GM12878 (cell line): ENCODE measurements at regions not wholly inside any gene's neighbourhood (a gene's known extent, or its start where the extent isn't known, plus 50 kb on each side); places are given as distances from the start of the nearest gene placed in this dataset.

ENCODE experiments used
- ATAC-seq: fragments of 200-7000 bp; cut with Tn5 transposase; 3 replicates; pipeline ENCODE4 v1.9.1; 2020; ENCODE audit warnings: mild to moderate bottlenecking, moderate library complexity
- BruUV-seq: library from RNA; stranded (reverse); fragments of 400-500 nt; replicated peaks from 2 replicates; lab custom pipeline; 2021; lab: Mats Ljungman, UMichigan
- CTCF ChIA-PET: fragments of 300-600 bp; sonication (Branson Sonifier 250); formaldehyde crosslinking; extraction: SDS; loops from one replicate; lab custom pipeline; 2021; ENCODE audit warnings: inconsistent platforms; lab: Yijun Ruan, JAX
- POLR2A ChIA-PET: fragments of 350-600 bp; formaldehyde crosslinking; extraction: SDS; loops from one replicate; lab custom pipeline; 2021; ENCODE audit warnings: inconsistent platforms; lab: Charles Lee
- RAD21 ChIA-PET: fragments of 300-600 bp; sonication (Branson Sonifier 250); formaldehyde crosslinking; loops from one replicate; lab custom pipeline; 2023; ENCODE audit warnings: antibody characterized with exemption; ENCODE audit not compliant: unreplicated experiment; lab: Charles Lee
- SMC1A ChIA-PET: fragments of 300-600 bp; sonication (Branson Sonifier 250); formaldehyde crosslinking; loops from one replicate; lab custom pipeline; 2023; ENCODE audit not compliant: unreplicated experiment, uncharacterized antibody; lab: Charles Lee
- DNase-seq: peaks from one replicate; pipeline ENCODE4 v3.0.0-alpha.2; 2011; ENCODE audit warnings: low read depth, low spot score
- FAIRE-seq: peaks from 3 replicates; lab custom pipeline; 2011; peaks lifted over from hg19 to GRCh38; lab: Jason Lieb, UNC
- H2AFZ ChIP-seq: 2 replicates; pipeline ENCODE4 v1.6.0; 2011; ENCODE audit warnings: low read depth, low read length, control low read depth; ENCODE audit not compliant: control insufficient read depth
- H3K27ac ChIP-seq: 2 replicates; pipeline ENCODE4 v1.5.1; 2011; ENCODE audit warnings: control low read depth; ENCODE audit not compliant: control insufficient read depth, insufficient read depth
- H3K27me3 ChIP-seq, 2 experiments: replicated peaks in 1 of 2; 2 replicates each; pipeline versions ENCODE4 v1.6.0 to v1.6.1; 2011; ENCODE audit warnings: low read length in 1 of 2; ENCODE audit not compliant: control insufficient read depth in 2 of 2, insufficient read depth in 2 of 2
- H3K36me3 ChIP-seq, 2 experiments: 2 replicates each; pipeline ENCODE4 v1.5.1; 2011; ENCODE audit warnings: low read length in 1 of 2; ENCODE audit not compliant: control insufficient read depth in 2 of 2, insufficient read depth in 2 of 2
- H3K4me1 ChIP-seq: 2 replicates; pipeline ENCODE4 v1.6.1; 2011; ENCODE audit warnings: mild to moderate bottlenecking, low read length, moderate library complexity, mixed read lengths; ENCODE audit not compliant: control insufficient read depth, insufficient read depth
- H3K4me2 ChIP-seq: 2 replicates; pipeline ENCODE4 v1.6.0; 2011; ENCODE audit warnings: control low read depth; ENCODE audit not compliant: control insufficient read depth, insufficient read depth
- H3K4me3 ChIP-seq: fragments of 200-600 bp; sonication (generic); 2 replicates; pipeline ENCODE4 v1.5.1; 2016
- H3K79me2 ChIP-seq: 2 replicates; pipeline ENCODE4 v1.6.0; 2011; ENCODE audit warnings: low read length; ENCODE audit not compliant: control insufficient read depth, insufficient read depth
- H3K9ac ChIP-seq: 2 replicates; pipeline ENCODE4 v1.8.0; 2011; ENCODE audit warnings: low read length, control low read depth, mixed read lengths; ENCODE audit not compliant: control insufficient read depth, insufficient read depth
- H3K9me3 ChIP-seq: replicated peaks from 3 replicates; pipeline ENCODE4 v1.5.1; 2011; ENCODE audit warnings: mild to moderate bottlenecking, low read length; ENCODE audit not compliant: control insufficient read depth, insufficient read depth
- H4K20me1 ChIP-seq: 2 replicates; pipeline ENCODE4 v1.6.0; 2011; ENCODE audit not compliant: control insufficient read depth, insufficient read depth
- CBX3 ChIP-seq: fragments of 200-600 bp; sonication (generic); IDR thresholded peaks from 2 replicates; pipeline ENCODE4 v1.6.1; 2016; ENCODE audit warnings: low read depth, borderline replicate concordance
- CREM ChIP-seq: IDR thresholded peaks from 2 replicates; pipeline ENCODE4 v1.6.1; 2014; ENCODE audit warnings: antibody characterized with exemption, low read depth
- CTCF ChIP-seq, 3 experiments: IDR thresholded peaks in 2 of 3; conservative IDR thresholded peaks in 1 of 3; 2 replicates each; pipeline ENCODE4 v1.5.1; 2011; ENCODE audit warnings: low read depth in 3 of 3, low read length in 3 of 3, mild to moderate bottlenecking in 3 of 3, control low read depth in 2 of 3, moderate library complexity in 2 of 3, inconsistent platforms in 1 of 3, mixed read lengths in 1 of 3; ENCODE audit not compliant: control insufficient read depth in 2 of 3, insufficient read depth in 1 of 3; ENCODE audit errors: extremely low read depth in 1 of 3
- ESRRA ChIP-seq: IDR thresholded peaks from 2 replicates; pipeline ENCODE4 v1.6.1; 2012; ENCODE audit warnings: mild to moderate bottlenecking, low read length, improper control_type of control experiment
- FOS ChIP-seq: IDR thresholded peaks from 3 replicates; pipeline ENCODE4 v1.6.1; 2011; ENCODE audit warnings: borderline replicate concordance; ENCODE audit not compliant: insufficient read length; ENCODE audit errors: extremely low read depth
- GABPA ChIP-seq: IDR thresholded peaks from 2 replicates; pipeline ENCODE4 v1.6.1; 2014; ENCODE audit warnings: antibody characterized with exemption, low read depth, mild to moderate bottlenecking, inconsistent platforms
- IRF4 ChIP-seq: IDR thresholded peaks from 2 replicates; pipeline ENCODE4 v1.6.1; 2011; ENCODE audit warnings: low read depth, low read length
- KDM1A ChIP-seq: fragments of 200-600 bp; sonication (generic); IDR thresholded peaks from 2 replicates; pipeline ENCODE4 v1.6.1; 2016; ENCODE audit warnings: borderline replicate concordance
- KLF5 ChIP-seq: fragments of 450-650 bp; IDR thresholded peaks from 2 replicates; pipeline ENCODE4 v1.6.1; 2014; ENCODE audit warnings: mild to moderate bottlenecking; ENCODE audit not compliant: partially characterized antibody
- LARP7 ChIP-seq: fragments of 450-650 bp; IDR thresholded peaks from 2 replicates; pipeline ENCODE4 v1.6.1; 2017; ENCODE audit warnings: mild to moderate bottlenecking
- MXI1 ChIP-seq: fragments of 150-350 bp; IDR thresholded peaks from 2 replicates; pipeline ENCODE4 v1.6.1; 2011; ENCODE audit warnings: low read depth, mild to moderate bottlenecking, inconsistent platforms, low read length, improper control_type of control experiment
- POLR2AphosphoS5 ChIP-seq: IDR thresholded peaks from 2 replicates; pipeline ENCODE4 v1.6.1; 2011; ENCODE audit warnings: mild to moderate bottlenecking, low read length, inconsistent platforms
- SMC3 ChIP-seq: IDR thresholded peaks from 2 replicates; pipeline ENCODE4 v1.6.1; 2011; ENCODE audit warnings: low read length, improper control_type of control experiment, borderline replicate concordance
- SPI1 ChIP-seq: IDR thresholded peaks from 2 replicates; pipeline ENCODE4 v1.6.1; 2011; ENCODE audit warnings: low read depth, mild to moderate bottlenecking, low read length, moderate library complexity, borderline replicate concordance; ENCODE audit not compliant: insufficient read depth
- SUPT20H ChIP-seq: IDR thresholded peaks from 2 replicates; pipeline ENCODE4 v1.6.1; 2011; ENCODE audit warnings: low read depth, mild to moderate bottlenecking, low read length, moderate library complexity, borderline replicate concordance; ENCODE audit not compliant: control insufficient read depth
- TARDBP ChIP-seq: IDR thresholded peaks from 2 replicates; pipeline ENCODE4 v1.6.1; 2016; ENCODE audit warnings: borderline replicate concordance
- TCF12 ChIP-seq: IDR thresholded peaks from 2 replicates; pipeline ENCODE4 v1.6.1; 2011; ENCODE audit warnings: low read depth, mild to moderate bottlenecking, low read length
- WGBS: methylation state at CpG from one replicate; pipeline ENCODE4 v1.1.6; 2016; ENCODE audit warnings: low lambda C conversion rate; ENCODE audit not compliant: insufficient replicate concordance, insufficient coverage; ENCODE audit errors: missing lambda C conversion rate; 5-methylcytosine and 5-hydroxymethylcytosine counted together
- in situ Hi-C: fragments of 300-500 bp; cut with MboI; formaldehyde crosslinking; loops from 9 replicates; pipeline ENCODE4 v1.14.3; 2018; ENCODE audit warnings: mixed read lengths
- intact Hi-C: fragments of 100-400 bp; cut with micrococcal nuclease; formaldehyde crosslinking; loops from one replicate; pipeline ENCODE4 v1.14.2; 2022; ENCODE audit not compliant: unreplicated experiment

DNA sequence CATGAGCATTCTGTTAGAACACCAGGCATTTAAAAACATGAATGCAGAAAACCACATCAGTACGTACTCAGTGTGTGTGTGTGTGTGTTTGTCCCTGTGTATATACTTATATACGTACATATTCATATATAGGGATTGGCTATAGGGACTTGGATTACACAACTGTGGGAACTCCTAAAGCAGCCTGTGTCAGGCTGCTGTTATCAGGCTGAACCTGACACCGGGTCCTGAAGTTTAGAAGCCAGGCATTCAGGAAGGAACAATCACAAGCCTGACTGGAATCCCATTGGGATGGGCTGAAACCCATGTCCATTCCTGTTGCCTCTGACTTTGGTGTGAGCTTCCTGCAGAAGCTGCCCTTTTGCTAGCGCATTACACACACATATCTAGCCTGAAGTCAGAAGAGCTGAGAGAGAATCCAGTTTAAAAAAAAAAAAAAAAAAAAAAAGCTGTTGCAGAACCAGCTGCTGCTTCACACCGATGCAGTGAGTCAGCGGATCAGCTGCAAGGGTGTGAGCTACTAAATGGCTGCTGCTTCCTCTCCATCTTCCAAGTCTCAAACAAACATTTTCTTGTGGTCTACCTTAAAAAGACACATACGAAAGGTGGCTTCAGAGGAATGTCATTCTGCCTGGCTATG is 348.1 kb downstream of the THBS2 start:
- Histone ChIP-seq H3K4me3 (no peak overlapping the region), H3K79me2 (no peaks in the 10 kb centered on the region), H3K36me3 (no peaks in the 10 kb centered on the region), H3K9me3 (no peaks in the 10 kb centered on the region; the same call in 2 of the 3 replicates), H2AFZ (no peak overlapping the region), H3K27ac (no peak overlapping the region), H4K20me1 (no peaks in the 10 kb centered on the region; the same call in 1 of the 2 replicates), H3K9ac (no peak overlapping the region), H3K4me1 (no peaks in the 10 kb centered on the region), H3K4me2 (no peak overlapping the region), H3K27me3 (no peaks in the 10 kb centered on the region)
- ChIA-PET CTCF (no interaction called here), SMC1A (no interaction called here), POLR2A (no interaction called here), RAD21 (no interaction called here)
- no peak for ATAC-seq
- FAIRE-seq, result no peak
- no peak for DNase-seq
- intact Hi-C loops (no loop called here), in situ Hi-C loops (no loop called here)
- TF ChIP-seq SUPT20H (no peak), TARDBP (no peak), IRF4 (no peak), SPI1 (no peak), GABPA (no peak)
- WGBS, result 23% methylated on average over 7 of the region's 7 CpGs
- no TSS peak for BruUV-seq

GRCh38 chr6:168903613-168904345 is 349.9 kb downstream of the THBS2 start:
- no TSS peak for BruUV-seq
- intact Hi-C loops (no loop called here), in situ Hi-C loops (no loop called here)
- 35% methylated on average over 17 of the region's 17 CpGs for WGBS
- ChIA-PET CTCF (interaction anchor here (1.3 kb wide), 1 partner anchor 9 kb away, joined by 6 read pairs; no protein-coding TSS in a partner anchor), POLR2A (no interaction called here), SMC1A (no interaction called here), RAD21 (no interaction called here)
- no peaks in the 10 kb centered on the region for H3K79me2 ChIP-seq
- H4K20me1 ChIP-seq, result no peaks in the 10 kb centered on the region; the same call in 1 of the 2 replicates
- no peaks in the 10 kb centered on the region for H3K27me3 ChIP-seq
- no peaks in the 10 kb centered on the region for H3K4me1 ChIP-seq
- ATAC-seq (no peak), FAIRE-seq (no peak), DNase-seq (no peak)
- H3K36me3 ChIP-seq, result no peaks in the 10 kb centered on the region
- H3K4me2 ChIP-seq, result no peak overlapping the region
- H3K9ac ChIP-seq, result no peak overlapping the region
- H3K27ac ChIP-seq, result no peak overlapping the region
- no peak overlapping the region for H3K4me3 ChIP-seq
- H2AFZ ChIP-seq, result no peak overlapping the region
- H3K9me3 ChIP-seq, result no peaks in the 10 kb centered on the region
- TF ChIP-seq CREM (no peak), MXI1 (no peak), CBX3 (no peak), ESRRA (no peak), GABPA (no peak), FOS (no peak), KLF5 (no peak), KDM1A (no peak), SMC3 (no peak), CTCF (IDR thresholded peaks at IDR 0.05 in 2 of 3, conservative IDR thresholded peaks at IDR 0.05 in 1 of 3; ENCODE audit: control insufficient read depth in 2 of 3, extremely low read depth in 1 of 3, insufficient read depth in 1 of 3, low read depth in 3 of 3, low read length in 3 of 3) (no peak), LARP7 (no peak), TCF12 (no peak), POLR2AphosphoS5 (no peak)
